Skin of body (tissue), 1 donor: ENCODE measurements at regions not wholly inside any gene's neighbourhood (a gene's known extent, or its start where the extent isn't known, plus 50 kb on each side); places are given as distances from the start of the nearest gene placed in this dataset.
"Not testable (repeated sequence)": the region's sequence is repeated elsewhere in the genome, so short reads cannot be mapped to it uniquely, and the experiment has no call there.

Experiments
- DNase-seq: peaks from one replicate; lab custom pipeline; 2025; lab: John Stamatoyannopoulos, UW

DNA sequence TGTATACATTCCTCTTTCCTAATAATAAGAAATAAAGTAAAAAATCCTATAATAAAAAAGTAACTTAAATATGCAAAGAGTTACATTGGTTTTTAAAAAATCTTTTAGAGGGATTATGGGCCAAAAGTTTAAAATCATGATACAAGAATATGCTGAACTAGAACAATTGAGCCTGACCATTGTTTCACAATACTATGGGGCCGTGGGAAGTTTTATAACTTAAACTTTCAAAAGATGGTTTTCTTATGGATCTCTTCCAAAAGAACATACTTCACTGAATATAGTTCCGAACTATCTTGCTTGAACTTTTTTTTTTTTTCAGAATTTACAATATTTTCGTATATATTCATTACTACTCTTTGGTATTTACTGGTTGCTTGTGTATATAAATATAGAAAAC is 97.6 kb downstream of the NFKBIZ start:
- no peak for DNase-seq

GRCh38 chr3:101950510-101950909 is 101.2 kb downstream of the NFKBIZ start:
- DNase-seq = no peak

DNA sequence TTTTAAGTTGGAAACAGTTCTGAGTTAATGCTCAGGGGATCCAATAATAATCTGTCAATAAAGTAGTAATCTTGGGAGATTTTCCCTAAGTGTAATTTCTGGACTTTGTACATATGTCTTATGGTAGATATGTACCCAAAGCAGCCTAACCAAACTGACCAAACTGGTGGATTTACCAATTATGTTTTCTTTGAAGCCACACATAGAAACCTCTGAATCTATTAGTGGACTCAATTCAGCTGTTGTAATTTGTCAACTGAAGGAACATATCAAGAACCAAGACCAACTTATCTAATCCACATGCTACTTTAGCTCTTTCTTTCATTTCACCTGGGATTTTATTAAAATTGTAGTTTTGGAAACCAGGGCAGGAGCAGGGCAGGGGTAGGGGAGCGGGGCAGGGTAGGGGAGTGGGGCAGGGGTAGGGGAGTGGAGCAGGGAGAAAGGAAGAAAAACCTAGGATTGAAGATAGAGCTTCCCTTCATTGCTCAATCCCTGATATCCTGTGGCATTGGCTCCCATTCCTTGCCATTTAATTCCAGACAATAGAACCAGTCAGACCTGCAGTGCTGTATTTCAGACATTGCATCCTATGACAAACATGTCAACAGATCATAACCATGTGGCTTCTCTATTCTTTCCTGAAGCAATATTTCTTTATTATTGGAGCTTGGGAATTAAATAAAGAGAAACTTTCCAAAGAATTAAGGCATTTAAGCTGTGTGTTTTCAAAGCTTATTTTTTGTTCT is 101.8 kb downstream of the NFKBIZ start:
- DNase-seq = no peak

DNA sequence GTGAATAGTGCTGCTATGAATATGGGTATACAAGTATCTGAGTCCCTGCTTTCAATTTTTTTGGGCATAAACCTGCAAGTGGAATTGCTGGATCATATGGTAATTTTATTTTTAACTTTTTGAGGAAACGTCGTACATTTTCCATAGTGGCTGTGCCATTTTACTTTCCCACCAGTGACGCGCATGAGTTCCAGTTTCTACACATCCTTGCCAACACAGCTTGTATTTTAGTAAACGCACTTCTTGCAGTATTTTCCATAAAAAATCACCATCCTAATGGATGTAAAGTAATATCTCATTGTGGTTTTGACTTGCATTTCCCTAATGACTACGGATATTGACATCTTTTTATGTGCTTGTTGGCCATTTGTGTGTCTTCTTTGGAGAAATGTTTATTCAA is 105.0 kb downstream of the NFKBIZ start:
- DNase-seq = no peak

DNA sequence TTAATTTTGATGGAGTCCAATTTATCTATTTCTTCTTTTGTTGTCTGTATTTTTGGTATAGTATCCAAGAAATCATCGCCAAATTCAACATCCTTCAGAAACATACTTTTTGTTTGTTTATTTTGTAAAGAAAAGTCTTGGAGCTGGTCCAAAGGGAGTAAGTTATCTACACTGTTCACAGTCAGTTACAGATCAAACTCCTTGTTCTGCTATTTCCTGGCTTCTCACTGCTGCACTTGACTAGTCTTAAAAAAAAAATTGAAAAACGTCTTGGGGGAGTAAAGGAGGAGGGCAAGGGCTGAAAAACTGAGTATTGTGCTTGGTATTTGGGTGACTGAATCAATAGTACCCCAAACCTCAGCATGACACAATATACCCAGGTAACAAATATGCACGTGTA is 105.6 kb downstream of the NFKBIZ start:
- DNase-seq = no peak

GRCh38 chr3:101962055-101962454 is 112.7 kb downstream of the NFKBIZ start:
- DNase-seq = no peak

DNA sequence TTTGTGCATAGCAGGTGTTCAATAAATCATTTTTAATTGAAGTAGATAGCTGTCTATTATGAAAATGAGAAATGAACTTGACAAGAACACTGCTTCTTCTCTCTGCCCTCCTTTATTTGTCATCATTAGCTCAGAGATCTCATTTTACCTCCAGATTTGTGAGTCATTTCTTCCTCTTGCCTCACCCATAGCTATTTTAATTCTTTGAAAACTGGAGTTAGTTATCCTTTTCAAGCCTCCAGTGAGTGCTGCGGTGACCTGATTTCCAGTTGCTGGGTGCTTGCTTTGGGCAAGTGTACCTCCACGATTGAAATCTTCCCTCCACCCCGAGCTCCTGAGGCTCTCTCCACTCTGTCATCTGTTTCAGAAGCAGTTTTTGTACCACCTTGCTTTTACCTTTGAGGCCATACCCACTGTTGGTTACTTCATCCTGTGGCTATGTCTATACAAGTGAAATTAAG is 114.6 kb downstream of the NFKBIZ start:
- DNase-seq = no peak

- no peak for DNase-seq
Measured at GRCh38 chr3:101964861-101965260, 115.5 kb downstream of the NFKBIZ start.

GRCh38 chr3:101966226-101966625 is 116.9 kb downstream of the NFKBIZ start:
- DNase-seq = no peak

DNA sequence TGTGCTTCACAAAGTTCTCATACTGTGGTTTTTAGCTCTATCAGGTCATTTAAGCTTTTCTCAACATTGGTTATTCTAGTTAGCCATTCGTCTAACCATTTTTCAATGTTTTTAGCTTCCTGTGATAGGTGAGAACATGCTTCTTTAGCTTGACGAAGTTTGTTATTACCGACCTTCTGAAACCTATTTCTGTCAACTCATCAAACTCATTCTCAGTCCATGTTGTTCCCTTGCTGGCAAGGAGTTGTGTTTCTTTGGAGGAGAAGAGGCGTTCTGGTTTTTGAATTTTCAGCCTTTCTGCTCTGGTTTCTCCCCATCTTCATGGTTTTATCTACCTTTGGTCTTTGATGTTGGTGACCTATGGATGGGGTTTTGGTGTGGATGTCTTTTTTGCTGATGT is 120.9 kb downstream of the NFKBIZ start:
- no peak for DNase-seq

- DNase-seq = no peak
Measured at GRCh38 chr3:101970905-101971304, 121.6 kb downstream of the NFKBIZ start.

DNA sequence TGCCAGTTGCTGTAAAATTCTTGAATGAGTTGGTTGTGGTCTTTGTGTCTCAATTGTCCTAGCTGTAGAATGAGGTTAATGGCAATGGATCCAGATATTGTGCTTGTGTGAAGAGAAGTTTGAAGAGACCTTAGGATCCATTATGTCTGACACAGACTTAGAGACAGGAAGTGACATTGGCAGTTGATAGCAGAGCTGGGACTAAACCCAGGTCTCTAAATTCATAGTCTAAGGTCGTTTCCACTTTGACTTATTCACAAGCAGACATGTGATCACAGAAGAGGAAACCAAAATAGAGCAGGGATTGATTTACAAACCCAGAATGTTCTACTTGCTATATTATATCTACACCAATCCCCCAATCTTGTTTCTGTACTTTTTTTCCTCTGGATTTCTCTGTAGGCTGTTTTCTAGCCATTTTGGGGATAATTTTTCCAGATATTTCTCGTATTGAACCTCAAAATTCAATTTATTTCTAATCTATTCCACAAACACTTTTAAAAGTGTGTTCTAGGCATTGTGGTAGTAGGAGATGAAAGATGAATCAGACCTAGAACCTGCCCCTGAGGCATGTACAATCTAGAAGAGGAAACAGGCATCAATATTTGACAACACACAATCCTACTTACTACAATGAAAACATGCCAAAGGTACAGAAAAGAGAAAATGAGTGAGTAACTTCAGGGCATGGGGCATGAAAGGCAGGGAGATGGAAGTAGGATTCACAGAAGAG is 123.3 kb downstream of the NFKBIZ start:
- no peak for DNase-seq

GRCh38 chr3:101973163-101973505 is 123.8 kb downstream of the NFKBIZ start:
- DNase-seq = no peak

GRCh38 chr3:101975415-101975814 is 126.1 kb downstream of the NFKBIZ start:
- not testable (repeated sequence) for DNase-seq

- DNase-seq = no peak
Measured at GRCh38 chr3:101976473-101976872, 127.2 kb downstream of the NFKBIZ start.

DNA sequence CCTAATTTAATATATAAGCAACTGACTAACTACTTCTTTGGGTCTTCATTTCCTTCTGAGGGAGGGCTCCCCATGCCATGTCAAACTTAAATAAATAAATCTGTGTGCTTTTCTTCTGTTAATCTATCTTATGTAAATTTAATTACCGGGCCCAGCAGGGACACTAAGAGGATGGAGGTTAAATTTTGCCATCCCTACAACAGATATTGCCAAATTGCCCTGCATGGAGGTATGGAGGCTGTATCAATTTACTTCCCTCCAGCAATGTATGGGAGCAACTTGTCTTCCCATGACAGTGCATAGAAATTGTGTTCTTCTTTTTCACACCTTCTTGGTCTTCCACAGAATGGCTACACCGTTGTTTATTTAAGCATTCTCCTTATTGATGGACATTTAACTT is 129.0 kb downstream of the NFKBIZ start:
- DNase-seq = no peak

- no peak for DNase-seq
Measured at GRCh38 chr3:101979033-101979432, 129.7 kb downstream of the NFKBIZ start.

DNA sequence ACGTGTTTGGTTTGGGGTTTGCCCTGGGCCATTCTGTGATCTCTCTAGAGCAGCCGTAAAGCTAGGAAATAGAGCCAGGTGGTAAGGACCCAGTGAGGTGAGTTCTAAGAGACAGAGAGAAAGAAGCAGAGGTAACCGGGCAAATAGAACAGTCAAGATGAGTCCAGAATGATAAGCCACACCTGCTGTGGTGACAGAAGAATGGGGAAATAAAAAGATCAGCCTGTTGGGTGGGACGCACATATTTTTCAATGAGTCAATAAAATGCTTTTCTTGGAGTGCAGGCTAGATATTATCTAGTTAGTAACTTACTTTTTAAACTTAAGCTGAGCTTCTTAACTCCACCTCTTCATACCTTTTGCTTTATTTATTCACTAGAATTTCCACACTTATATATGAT is 135.0 kb downstream of the NFKBIZ start:
- DNase-seq = no peak

- no peak for DNase-seq
Measured at GRCh38 chr3:101988596-101988995, 139.3 kb downstream of the NFKBIZ start.

DNA sequence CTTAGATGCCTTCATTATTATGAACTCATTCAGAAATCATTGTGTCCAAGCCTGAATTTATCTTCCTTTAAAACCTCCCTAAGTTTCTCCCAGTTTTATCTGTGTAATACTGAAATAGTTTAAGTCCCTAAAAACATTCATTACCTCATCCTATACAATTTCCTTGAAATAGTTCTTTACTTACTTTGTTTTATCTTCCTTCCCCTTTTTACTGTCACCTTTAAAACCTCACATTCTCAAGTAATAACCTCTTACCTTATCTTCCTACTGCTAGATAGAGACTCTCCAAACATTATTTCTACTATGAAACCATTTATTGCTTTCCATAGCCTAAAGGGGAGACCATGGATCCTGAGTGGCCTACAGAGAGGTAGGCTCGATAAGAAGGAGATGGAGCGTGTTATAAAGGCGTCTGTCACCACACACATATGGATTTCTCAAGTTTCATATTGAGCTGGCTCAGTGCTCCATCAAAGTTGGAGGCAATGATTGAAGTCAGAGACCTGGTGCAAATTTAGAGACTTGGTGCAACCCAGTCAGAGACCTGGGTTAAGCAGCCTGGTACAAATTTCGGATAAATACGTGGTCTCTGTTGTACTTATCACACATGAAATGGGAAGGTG is 140.4 kb downstream of the NFKBIZ start:
- no peak for DNase-seq

DNA sequence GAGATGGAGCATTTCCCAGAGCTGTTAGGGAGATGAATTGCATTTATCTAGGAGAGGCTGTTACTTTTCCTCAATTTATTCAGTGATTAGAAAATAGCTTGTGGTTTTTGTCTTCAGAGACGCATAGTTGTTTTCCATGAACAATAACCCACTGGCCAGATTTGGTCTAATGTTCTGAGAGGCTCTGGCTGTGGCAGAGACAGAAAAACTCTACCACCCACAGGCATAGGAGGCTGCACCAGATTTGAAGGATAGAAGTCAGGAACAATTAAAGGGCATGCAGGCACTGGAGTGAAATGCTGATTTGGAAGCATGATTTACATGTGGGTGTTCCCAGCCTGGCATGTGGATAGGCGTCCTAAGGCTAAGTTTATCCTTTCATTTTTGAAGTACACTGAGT is 143.5 kb downstream of the NFKBIZ start:
- DNase-seq = no peak

- no peak for DNase-seq
Measured at GRCh38 chr3:101994386-101994785, 145.1 kb downstream of the NFKBIZ start.
